GM12878 (cell line): ENCODE measurements at regions not wholly inside any gene's neighbourhood (a gene's known extent, or its start where the extent isn't known, plus 50 kb on each side); places are given as distances from the start of the nearest gene placed in this dataset.

ENCODE experiments used
- ATAC-seq: fragments of 200-7000 bp; cut with Tn5 transposase; 3 replicates; pipeline ENCODE4 v1.9.1; 2020; ENCODE audit warnings: mild to moderate bottlenecking, moderate library complexity
- BruUV-seq: library from RNA; stranded (reverse); fragments of 400-500 nt; replicated peaks from 2 replicates; lab custom pipeline; 2021; lab: Mats Ljungman, UMichigan
- CTCF ChIA-PET: fragments of 300-600 bp; sonication (Branson Sonifier 250); formaldehyde crosslinking; extraction: SDS; loops from one replicate; lab custom pipeline; 2021; ENCODE audit warnings: inconsistent platforms; lab: Yijun Ruan, JAX
- POLR2A ChIA-PET: fragments of 350-600 bp; formaldehyde crosslinking; extraction: SDS; loops from one replicate; lab custom pipeline; 2021; ENCODE audit warnings: inconsistent platforms; lab: Charles Lee
- RAD21 ChIA-PET: fragments of 300-600 bp; sonication (Branson Sonifier 250); formaldehyde crosslinking; loops from one replicate; lab custom pipeline; 2023; ENCODE audit warnings: antibody characterized with exemption; ENCODE audit not compliant: unreplicated experiment; lab: Charles Lee
- SMC1A ChIA-PET: fragments of 300-600 bp; sonication (Branson Sonifier 250); formaldehyde crosslinking; loops from one replicate; lab custom pipeline; 2023; ENCODE audit not compliant: unreplicated experiment, uncharacterized antibody; lab: Charles Lee
- DNase-seq: peaks from one replicate; pipeline ENCODE4 v3.0.0-alpha.2; 2011; ENCODE audit warnings: low read depth, low spot score
- FAIRE-seq: peaks from 3 replicates; lab custom pipeline; 2011; peaks lifted over from hg19 to GRCh38; lab: Jason Lieb, UNC
- H2AFZ ChIP-seq: 2 replicates; pipeline ENCODE4 v1.6.0; 2011; ENCODE audit warnings: low read depth, low read length, control low read depth; ENCODE audit not compliant: control insufficient read depth
- H3K27ac ChIP-seq: 2 replicates; pipeline ENCODE4 v1.5.1; 2011; ENCODE audit warnings: control low read depth; ENCODE audit not compliant: control insufficient read depth, insufficient read depth
- H3K27me3 ChIP-seq, 2 experiments: replicated peaks in 1 of 2; 2 replicates each; pipeline versions ENCODE4 v1.6.0 to v1.6.1; 2011; ENCODE audit warnings: low read length in 1 of 2; ENCODE audit not compliant: control insufficient read depth in 2 of 2, insufficient read depth in 2 of 2
- H3K36me3 ChIP-seq, 2 experiments: 2 replicates each; pipeline ENCODE4 v1.5.1; 2011; ENCODE audit warnings: low read length in 1 of 2; ENCODE audit not compliant: control insufficient read depth in 2 of 2, insufficient read depth in 2 of 2
- H3K4me1 ChIP-seq: 2 replicates; pipeline ENCODE4 v1.6.1; 2011; ENCODE audit warnings: mild to moderate bottlenecking, low read length, moderate library complexity, mixed read lengths; ENCODE audit not compliant: control insufficient read depth, insufficient read depth
- H3K4me2 ChIP-seq: 2 replicates; pipeline ENCODE4 v1.6.0; 2011; ENCODE audit warnings: control low read depth; ENCODE audit not compliant: control insufficient read depth, insufficient read depth
- H3K4me3 ChIP-seq: fragments of 200-600 bp; sonication (generic); 2 replicates; pipeline ENCODE4 v1.5.1; 2016
- H3K79me2 ChIP-seq: 2 replicates; pipeline ENCODE4 v1.6.0; 2011; ENCODE audit warnings: low read length; ENCODE audit not compliant: control insufficient read depth, insufficient read depth
- H3K9ac ChIP-seq: 2 replicates; pipeline ENCODE4 v1.8.0; 2011; ENCODE audit warnings: low read length, control low read depth, mixed read lengths; ENCODE audit not compliant: control insufficient read depth, insufficient read depth
- H3K9me3 ChIP-seq: replicated peaks from 3 replicates; pipeline ENCODE4 v1.5.1; 2011; ENCODE audit warnings: mild to moderate bottlenecking, low read length; ENCODE audit not compliant: control insufficient read depth, insufficient read depth
- H4K20me1 ChIP-seq: 2 replicates; pipeline ENCODE4 v1.6.0; 2011; ENCODE audit not compliant: control insufficient read depth, insufficient read depth
- ATF7 ChIP-seq: fragments of 450-650 bp; IDR thresholded peaks from 2 replicates; pipeline ENCODE4 v1.6.1; 2016; ENCODE audit warnings: low read depth, mild to moderate bottlenecking
- BRCA1 ChIP-seq: IDR thresholded peaks from 2 replicates; pipeline ENCODE4 v1.6.1; 2011; ENCODE audit warnings: low read depth, low read length, improper control_type of control experiment
- CEBPB ChIP-seq, 2 experiments: fragments of 150-350 bp in 1 of 2; IDR thresholded peaks; 2 replicates each; pipeline ENCODE4 v1.6.1; 2012 to 2014; ENCODE audit warnings: low read depth in 2 of 2, low read length in 2 of 2, borderline replicate concordance in 1 of 2, inconsistent platforms in 1 of 2
- CHD2 ChIP-seq: IDR thresholded peaks from 2 replicates; pipeline ENCODE4 v1.6.1; 2011; ENCODE audit warnings: low read depth, low read length, improper control_type of control experiment, borderline replicate concordance
- FOXM1 ChIP-seq: IDR thresholded peaks from 2 replicates; pipeline ENCODE4 v1.6.1; 2012; ENCODE audit warnings: low read depth, mild to moderate bottlenecking, inconsistent platforms, low read length, moderate library complexity
- IRF4 ChIP-seq: IDR thresholded peaks from 2 replicates; pipeline ENCODE4 v1.6.1; 2011; ENCODE audit warnings: low read depth, low read length
- MEF2B ChIP-seq: fragments of 450-650 bp; IDR thresholded peaks from 2 replicates; pipeline ENCODE4 v1.6.1; 2018; ENCODE audit warnings: mild to moderate bottlenecking, moderate library complexity; ENCODE audit not compliant: partially characterized antibody, poor library complexity, severe bottlenecking
- MLLT1 ChIP-seq: fragments of 450-650 bp; IDR thresholded peaks from 2 replicates; pipeline ENCODE4 v1.6.1; 2016; ENCODE audit warnings: mild to moderate bottlenecking
- MYB ChIP-seq: fragments of 150-350 bp; IDR thresholded peaks from 2 replicates; pipeline ENCODE4 v1.6.1; 2014; ENCODE audit warnings: mild to moderate bottlenecking, low read depth, low read length, borderline replicate concordance
- PRDM15 ChIP-seq: fragments of 450-650 bp; formaldehyde crosslinking; IDR thresholded peaks from 2 replicates; pipeline ENCODE4 v1.4.0; 2020; ENCODE audit warnings: mild to moderate bottlenecking, moderate library complexity
- RAD21 ChIP-seq: IDR thresholded peaks from 2 replicates; pipeline ENCODE4 v1.6.1; 2011; ENCODE audit warnings: mild to moderate bottlenecking, low read depth, low read length, moderate library complexity; ENCODE audit not compliant: insufficient read depth
- RBBP5 ChIP-seq: fragments of 200-600 bp; sonication (generic); conservative IDR thresholded peaks from 2 replicates; pipeline ENCODE4 v1.6.1; 2016
- SPI1 ChIP-seq: IDR thresholded peaks from 2 replicates; pipeline ENCODE4 v1.6.1; 2011; ENCODE audit warnings: low read depth, mild to moderate bottlenecking, low read length, moderate library complexity, borderline replicate concordance; ENCODE audit not compliant: insufficient read depth
- TCF12 ChIP-seq: IDR thresholded peaks from 2 replicates; pipeline ENCODE4 v1.6.1; 2011; ENCODE audit warnings: low read depth, mild to moderate bottlenecking, low read length
- YBX1 ChIP-seq: fragments of 450-650 bp; IDR thresholded peaks from 2 replicates; pipeline ENCODE4 v1.6.1; 2016; ENCODE audit warnings: antibody characterized with exemption
- ZNF274 ChIP-seq: IDR thresholded peaks from one replicate; pipeline ENCODE4 v1.8.0; 2011; ENCODE audit not compliant: insufficient read length, insufficient read depth
- WGBS: methylation state at CpG from one replicate; pipeline ENCODE4 v1.1.6; 2016; ENCODE audit warnings: low lambda C conversion rate; ENCODE audit not compliant: insufficient replicate concordance, insufficient coverage; ENCODE audit errors: missing lambda C conversion rate; 5-methylcytosine and 5-hydroxymethylcytosine counted together
- in situ Hi-C: fragments of 300-500 bp; cut with MboI; formaldehyde crosslinking; loops from 9 replicates; pipeline ENCODE4 v1.14.3; 2018; ENCODE audit warnings: mixed read lengths
- intact Hi-C: fragments of 100-400 bp; cut with micrococcal nuclease; formaldehyde crosslinking; loops from one replicate; pipeline ENCODE4 v1.14.2; 2022; ENCODE audit not compliant: unreplicated experiment

- intact Hi-C loops (no loop called here), in situ Hi-C loops (no loop called here)
- FAIRE-seq (no peak), ATAC-seq (no peak), DNase-seq (no peak)
- Histone ChIP-seq H3K4me2 (no peak overlapping the region), H3K9ac (no peak overlapping the region), H3K27me3 (no peaks in the 10 kb centered on the region), H2AFZ (no peak overlapping the region), H4K20me1 (no peaks in the 10 kb centered on the region), H3K79me2 (no peaks in the 10 kb centered on the region), H3K27ac (no peak overlapping the region), H3K9me3 (no peaks in the 10 kb centered on the region), H3K4me3 (no peak overlapping the region), H3K36me3 (no peaks in the 10 kb centered on the region), H3K4me1 (no peaks in the 10 kb centered on the region)
- WGBS: 57% methylated on average over 11 of the region's 11 CpGs
- ChIA-PET POLR2A (no interaction called here), CTCF (no interaction called here), SMC1A (no interaction called here), RAD21 (no interaction called here)
- no TSS peak for BruUV-seq
- TF ChIP-seq ZNF274: no peak
- TF ChIP-seq MEF2B: no peak
- TF ChIP-seq PRDM15 (CRISPR knock-in tag): no peak
- no peak for TF ChIP-seq MLLT1
- no peak for TF ChIP-seq FOXM1
- TF ChIP-seq ATF7: no peak
- TF ChIP-seq CHD2: no peak
- TF ChIP-seq RAD21: no peak
- TF ChIP-seq IRF4: no peak
- no peak for TF ChIP-seq YBX1
- TF ChIP-seq RBBP5: no peak
- no peak for TF ChIP-seq MYB
- no peak for TF ChIP-seq CEBPB (IDR thresholded peaks at IDR 0.05; ENCODE audit: borderline replicate concordance in 1 of 2, low read depth in 2 of 2, low read length in 2 of 2)
- no peak for TF ChIP-seq SPI1
- TF ChIP-seq BRCA1: no peak
- no peak for TF ChIP-seq TCF12
These were observed 381.3 kb upstream of the FGF16 start for GRCh38 chrX:77065896-77066295.
